ENCODE measurements at regions not wholly inside any gene's neighbourhood (a gene's known extent, or its start where the extent isn't known, plus 50 kb on each side); places are given as distances from the start of the nearest gene placed in this dataset.

GRCh38 chr21:34011660-34012059, 61.7 kb upstream of the MRPS6 start:
- WGBS = 96% methylated on average over 1 of the region's 1 CpG
- no peaks in the 10 kb centered on the region for H3K4me1 ChIP-seq (replicated peaks)
- H3K27me3 ChIP-seq (replicated peaks; ENCODE audit: insufficient read depth) = no peaks in the 10 kb centered on the region
- no peak overlapping the region for H3K27ac ChIP-seq
- TF ChIP-seq POLR2A (IDR thresholded peaks at IDR 0.05) (no peak), CTCF (IDR thresholded peaks at IDR 0.05) (no peak), POLR2AphosphoS5 (IDR thresholded peaks at IDR 0.05) (no peak)
- no peaks in the 10 kb centered on the region for H3K9me3 ChIP-seq
- DNase-seq (ENCODE audit: low spot score) = no peak
- no peaks in the 10 kb centered on the region for H3K36me3 ChIP-seq
- no peak overlapping the region for H3K4me3 ChIP-seq
- intact Hi-C loops (cut with DNase I) = no loop called here

DNA sequence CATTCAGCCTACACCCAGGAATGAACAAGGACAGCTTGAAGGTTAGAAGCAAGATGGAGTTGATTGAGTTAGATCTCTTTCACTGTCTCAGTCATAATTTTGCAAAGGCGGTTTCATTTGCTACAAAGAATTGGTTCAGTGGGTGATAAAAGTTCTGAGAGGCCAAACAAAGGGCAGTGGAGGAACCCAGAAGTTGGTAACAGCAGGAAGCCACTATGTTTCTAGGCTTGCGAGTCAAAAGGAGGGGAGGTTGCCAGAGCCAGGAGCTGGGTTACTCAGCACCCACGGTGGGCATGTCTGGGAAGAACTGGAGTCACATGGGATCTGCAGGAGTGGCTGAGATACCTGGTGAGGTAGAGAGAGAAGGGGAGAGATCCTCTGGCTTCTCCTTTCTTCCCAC, 64.2 kb upstream of the MRPS6 start:
- intact Hi-C loops (cut with DNase I) = no loop called here
- Histone ChIP-seq H3K27ac (no peak overlapping the region), H3K36me3 (no peaks in the 10 kb centered on the region), H3K4me1 (replicated peaks) (no peaks in the 10 kb centered on the region), H3K27me3 (replicated peaks; ENCODE audit: insufficient read depth) (no peaks in the 10 kb centered on the region), H3K4me3 (no peak overlapping the region), H3K9me3 (no peaks in the 10 kb centered on the region)
- 63% methylated on average over 3 of the region's 3 CpGs for WGBS
- no peak for TF ChIP-seq POLR2A (IDR thresholded peaks at IDR 0.05)
- no peak for TF ChIP-seq POLR2AphosphoS5 (IDR thresholded peaks at IDR 0.05)
- TF ChIP-seq CTCF (IDR thresholded peaks at IDR 0.05) = no peak
- DNase-seq (ENCODE audit: low spot score) = no peak

GRCh38 chr21:34008618-34009017, 64.8 kb upstream of the MRPS6 start:
- Histone ChIP-seq H3K27me3 (replicated peaks; ENCODE audit: insufficient read depth) (no peaks in the 10 kb centered on the region), H3K36me3 (no peaks in the 10 kb centered on the region), H3K4me1 (replicated peaks) (no peaks in the 10 kb centered on the region), H3K9me3 (no peaks in the 10 kb centered on the region), H3K4me3 (no peak overlapping the region), H3K27ac (no peak overlapping the region)
- DNase-seq (ENCODE audit: low spot score) = no peak
- no peak for TF ChIP-seq CTCF (IDR thresholded peaks at IDR 0.05)
- TF ChIP-seq POLR2AphosphoS5 (IDR thresholded peaks at IDR 0.05) = no peak
- TF ChIP-seq POLR2A (IDR thresholded peaks at IDR 0.05) = no peak
- intact Hi-C loops (cut with DNase I) = no loop called here
- 88% methylated on average over 5 of the region's 5 CpGs for WGBS

GRCh38 chr21:34006611-34007168, 66.7 kb upstream of the MRPS6 start:
- H3K27me3 ChIP-seq (replicated peaks; ENCODE audit: insufficient read depth) = no peaks in the 10 kb centered on the region
- intact Hi-C loops (cut with DNase I) = no loop called here
- H3K4me3 ChIP-seq = no peak overlapping the region
- WGBS = 79% methylated on average over 6 of the region's 6 CpGs
- TF ChIP-seq CTCF (IDR thresholded peaks at IDR 0.05) (no peak), POLR2A (IDR thresholded peaks at IDR 0.05) (no peak), POLR2AphosphoS5 (IDR thresholded peaks at IDR 0.05) (no peak)
- no peaks in the 10 kb centered on the region for H3K4me1 ChIP-seq (replicated peaks)
- H3K9me3 ChIP-seq = no peaks in the 10 kb centered on the region
- H3K27ac ChIP-seq = no peak overlapping the region
- no peak for DNase-seq (ENCODE audit: low spot score)
- H3K36me3 ChIP-seq = no peaks in the 10 kb centered on the region

- H3K27me3 ChIP-seq (replicated peaks; ENCODE audit: insufficient read depth) = no peaks in the 10 kb centered on the region
- H3K27ac ChIP-seq = no peak overlapping the region
- WGBS = 72% methylated on average over 5 of the region's 5 CpGs
- H3K4me3 ChIP-seq = no peak overlapping the region
- H3K4me1 ChIP-seq (replicated peaks) = no peaks in the 10 kb centered on the region
- DNase-seq (ENCODE audit: low spot score) = no peak
- H3K36me3 ChIP-seq = no peaks in the 10 kb centered on the region
- intact Hi-C loops (cut with DNase I) = no loop called here
- no peaks in the 10 kb centered on the region for H3K9me3 ChIP-seq
- TF ChIP-seq CTCF (IDR thresholded peaks at IDR 0.05) (no peak), POLR2AphosphoS5 (IDR thresholded peaks at IDR 0.05) (no peak), POLR2A (IDR thresholded peaks at IDR 0.05) (no peak)
Observed at GRCh38 chr21:34004974-34005373, 68.4 kb upstream of the MRPS6 start.
